ENCODE measurements at regions not wholly inside any gene's neighbourhood (a gene's known extent, or its start where the extent isn't known, plus 50 kb on each side); places are given as distances from the start of the nearest gene placed in this dataset.

GRCh38 chrX:87890437-87890836, 372.8 kb downstream of the KLHL4 start:
- BruUV-seq (replicated peaks) = no TSS peak
- H3K9me3 ChIP-seq (ENCODE audit: low read length) = no peaks in the 10 kb centered on the region
- H3K27ac ChIP-seq (ENCODE audit: extremely low read length, insufficient read depth, low read length) = no peak overlapping the region
- H3K79me2 ChIP-seq (ENCODE audit: insufficient read depth, low read length) = no peaks in the 10 kb centered on the region
- in situ Hi-C loops (cut with HindIII; ENCODE audit: extremely low pct_ligation_motif_present, low pct_unique_long_range_greater_than_20kb) (no loop called here), intact Hi-C loops (cut with micrococcal nuclease; ENCODE audit: unreplicated experiment) (no loop called here)
- H3K4me1 ChIP-seq (ENCODE audit: insufficient read depth, low read length) = no peaks in the 10 kb centered on the region
- H4K20me1 ChIP-seq (ENCODE audit: insufficient read depth, low read length) = no peaks in the 10 kb centered on the region
- H2AFZ ChIP-seq (ENCODE audit: low read length) = no peak overlapping the region
- DNase-seq (ENCODE audit: low spot score) = no peak
- no peak overlapping the region for H3K4me2 ChIP-seq (ENCODE audit: low read depth, low read length)
- ATAC-seq = no peak
- TF ChIP-seq KMT2B (CRISPR knock-in tag; IDR thresholded peaks at IDR 0.05) (no peak), ZNF383 (CRISPR knock-in tag; IDR thresholded peaks at IDR 0.05; ENCODE audit: borderline replicate concordance) (no peak), RAD21 (CRISPR knock-in tag; IDR thresholded peaks at IDR 0.05) (no peak), ZFX (CRISPR knock-in tag; IDR thresholded peaks at IDR 0.05; ENCODE audit: low read depth) (no peak), ZNF7 (CRISPR knock-in tag; IDR thresholded peaks at IDR 0.05) (no peak), ZNF431 (CRISPR knock-in tag; IDR thresholded peaks at IDR 0.05; ENCODE audit: borderline replicate concordance, low read depth) (no peak), HNRNPL (IDR thresholded peaks at IDR 0.05; ENCODE audit: low read depth, low read length) (no peak), SOX6 (IDR thresholded peaks at IDR 0.05) (no peak), SOX6 (CRISPR knock-in tag; IDR thresholded peaks at IDR 0.05) (no peak), AKNA (CRISPR knock-in tag; IDR thresholded peaks at IDR 0.05; ENCODE audit: borderline replicate concordance) (no peak), TRAFD1 (CRISPR knock-in tag; IDR thresholded peaks at IDR 0.05; ENCODE audit: borderline replicate concordance) (no peak), ZNF740 (CRISPR knock-in tag; IDR thresholded peaks at IDR 0.05) (no peak)
- ChIA-PET POLR2A (no interaction called here), CTCF (ENCODE audit: low intra/inter-chr PET ratio, low total read pairs) (no interaction called here)
- H3K9ac ChIP-seq (ENCODE audit: insufficient read depth, low read depth, low read length) = no peak overlapping the region
- H3K27me3 ChIP-seq (ENCODE audit: control insufficient read depth in 1 of 2, insufficient read depth in 2 of 2, low read length in 2 of 2) = no peaks in the 10 kb centered on the region
- H3K4me3 ChIP-seq (replicated peaks in 1 of 3; ENCODE audit: insufficient read depth in 1 of 3, low read depth in 2 of 3, low read length in 3 of 3) = no peak overlapping the region
- no peak for FAIRE-seq
- H3K36me3 ChIP-seq (replicated peaks in 1 of 2; ENCODE audit: control insufficient read depth in 1 of 2, insufficient read depth in 2 of 2, low read length in 2 of 2) = no peaks in the 10 kb centered on the region

Data from HepG2 (cell line).